ENCODE measurements at regions not wholly inside any gene's neighbourhood (a gene's known extent, or its start where the extent isn't known, plus 50 kb on each side); places are given as distances from the start of the nearest gene placed in this dataset.
"Not testable (repeated sequence)": the region's sequence is repeated elsewhere in the genome, so short reads cannot be mapped to it uniquely, and the experiment has no call there.

DNA sequence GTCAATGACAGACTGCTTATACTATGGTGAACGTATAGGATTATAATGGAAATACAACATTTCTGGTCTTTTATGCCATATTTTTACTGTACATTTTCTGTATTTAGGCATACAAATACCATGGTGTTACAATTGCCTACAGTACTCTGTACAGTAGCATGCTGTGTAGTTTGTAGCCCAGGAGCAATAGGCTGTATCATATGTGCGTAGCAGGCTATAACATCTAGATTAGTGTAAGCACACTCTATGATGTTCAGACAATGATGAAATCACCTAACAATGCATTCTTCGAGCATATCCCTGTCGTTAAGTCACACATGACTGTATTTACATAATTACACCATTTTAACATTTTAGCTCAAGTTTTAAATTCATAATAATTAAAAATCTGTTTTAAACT, 556.6 kb upstream of the ZNF804A start:
- H3K4me1 Mint-ChIP-seq = no peaks in the 10 kb centered on the region
- H3K4me3 Mint-ChIP-seq = no peak overlapping the region
- H3K27me3 Mint-ChIP-seq (ENCODE audit: low read depth) = no peaks in the 10 kb centered on the region
- H3K36me3 Mint-ChIP-seq (ENCODE audit: low read depth) = no peaks in the 10 kb centered on the region
- no peak overlapping the region for H3K27ac Mint-ChIP-seq
- TF ChIP-seq, protein P1, sequence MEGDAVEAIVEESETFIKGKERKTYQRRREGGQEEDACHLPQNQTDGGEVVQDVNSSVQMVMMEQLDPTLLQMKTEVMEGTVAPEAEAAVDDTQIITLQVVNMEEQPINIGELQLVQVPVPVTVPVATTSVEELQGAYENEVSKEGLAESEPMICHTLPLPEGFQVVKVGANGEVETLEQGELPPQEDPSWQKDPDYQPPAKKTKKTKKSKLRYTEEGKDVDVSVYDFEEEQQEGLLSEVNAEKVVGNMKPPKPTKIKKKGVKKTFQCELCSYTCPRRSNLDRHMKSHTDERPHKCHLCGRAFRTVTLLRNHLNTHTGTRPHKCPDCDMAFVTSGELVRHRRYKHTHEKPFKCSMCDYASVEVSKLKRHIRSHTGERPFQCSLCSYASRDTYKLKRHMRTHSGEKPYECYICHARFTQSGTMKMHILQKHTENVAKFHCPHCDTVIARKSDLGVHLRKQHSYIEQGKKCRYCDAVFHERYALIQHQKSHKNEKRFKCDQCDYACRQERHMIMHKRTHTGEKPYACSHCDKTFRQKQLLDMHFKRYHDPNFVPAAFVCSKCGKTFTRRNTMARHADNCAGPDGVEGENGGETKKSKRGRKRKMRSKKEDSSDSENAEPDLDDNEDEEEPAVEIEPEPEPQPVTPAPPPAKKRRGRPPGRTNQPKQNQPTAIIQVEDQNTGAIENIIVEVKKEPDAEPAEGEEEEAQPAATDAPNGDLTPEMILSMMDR (IDR thresholded peaks at IDR 0.05; ENCODE audit: unreplicated experiment in 3 of 3) = no peak
- no peaks in the 10 kb centered on the region for H3K9me3 Mint-ChIP-seq

DNA sequence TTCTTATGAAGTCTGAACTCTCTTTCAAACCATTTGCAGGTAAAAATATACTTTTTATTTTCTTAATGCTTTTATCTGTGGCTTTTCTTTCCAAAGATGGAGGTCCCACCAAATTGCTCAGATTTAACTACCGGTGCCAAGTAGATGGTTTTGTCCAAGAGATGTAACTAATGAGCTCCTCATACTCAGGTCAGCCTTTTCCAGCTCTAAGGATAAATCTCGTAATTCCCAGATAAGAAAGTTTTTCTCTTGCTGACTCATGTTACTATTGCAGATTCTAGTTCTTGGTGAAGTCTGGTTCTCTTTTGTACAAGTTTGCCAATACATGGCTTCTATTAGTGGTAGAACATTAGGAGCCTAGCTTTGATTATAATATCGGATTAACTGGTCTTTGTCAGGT, 550.8 kb upstream of the ZNF804A start:
- H3K4me3 Mint-ChIP-seq = no peak overlapping the region
- H3K36me3 Mint-ChIP-seq (ENCODE audit: low read depth) = no peaks in the 10 kb centered on the region
- H3K27ac Mint-ChIP-seq = no peak overlapping the region
- TF ChIP-seq, protein P1 (IDR thresholded peaks at IDR 0.05; ENCODE audit: unreplicated experiment in 3 of 3) = no peak
- H3K9me3 Mint-ChIP-seq = no peaks in the 10 kb centered on the region
- H3K4me1 Mint-ChIP-seq = no peaks in the 10 kb centered on the region
- no peaks in the 10 kb centered on the region for H3K27me3 Mint-ChIP-seq (ENCODE audit: low read depth)

DNA sequence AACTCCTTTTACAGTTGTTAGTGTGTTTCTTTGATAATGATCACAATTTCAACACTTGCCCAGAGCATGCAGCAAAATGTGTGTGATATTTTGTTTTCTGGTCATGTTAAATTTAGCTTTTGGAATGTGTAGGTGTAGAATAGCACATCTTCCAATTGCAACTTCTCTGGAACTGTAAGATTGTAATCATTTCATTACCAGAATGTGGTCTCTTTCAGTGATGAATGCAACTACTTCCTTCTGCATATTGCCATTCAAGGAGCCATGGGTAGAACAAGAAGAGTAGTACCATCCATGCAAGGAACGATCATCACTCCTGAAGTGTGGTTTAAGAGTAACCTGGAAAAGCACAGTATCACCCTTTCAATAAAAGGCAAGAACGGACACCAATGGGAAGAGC, 548.8 kb upstream of the ZNF804A start:
- Mint-ChIP-seq H3K27me3 (ENCODE audit: low read depth) (no peaks in the 10 kb centered on the region), H3K9me3 (no peaks in the 10 kb centered on the region), H3K4me3 (no peak overlapping the region), H3K4me1 (no peaks in the 10 kb centered on the region), H3K27ac (no peak overlapping the region), H3K36me3 (ENCODE audit: low read depth) (no peaks in the 10 kb centered on the region)
- TF ChIP-seq, protein P1 (IDR thresholded peaks at IDR 0.05; ENCODE audit: unreplicated experiment in 3 of 3) = no peak

DNA sequence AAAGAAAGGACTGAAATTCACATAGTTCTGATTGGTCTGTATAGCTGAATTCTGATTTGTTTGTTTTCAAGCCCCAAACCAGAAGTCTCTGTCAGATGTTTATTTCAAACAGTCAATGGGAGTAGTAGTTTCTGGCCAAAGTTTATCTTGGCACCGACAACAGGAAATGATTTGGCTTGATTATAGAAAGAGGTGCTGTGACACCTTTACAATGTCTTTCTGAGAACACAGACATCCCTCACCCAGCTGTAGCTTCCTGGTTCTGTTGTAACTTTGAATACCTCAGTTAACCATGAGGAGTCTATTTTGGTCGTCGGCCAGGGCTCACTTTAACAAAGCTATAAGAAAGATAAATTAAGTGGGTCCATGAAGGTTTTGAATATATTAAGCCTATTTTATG, 545.0 kb upstream of the ZNF804A start:
- H3K27ac Mint-ChIP-seq = no peak overlapping the region
- no peaks in the 10 kb centered on the region for H3K36me3 Mint-ChIP-seq (ENCODE audit: low read depth)
- no peaks in the 10 kb centered on the region for H3K4me1 Mint-ChIP-seq
- no peaks in the 10 kb centered on the region for H3K27me3 Mint-ChIP-seq (ENCODE audit: low read depth)
- H3K4me3 Mint-ChIP-seq = no peak overlapping the region
- TF ChIP-seq, protein P1 (IDR thresholded peaks at IDR 0.05; ENCODE audit: unreplicated experiment in 3 of 3) = no peak
- H3K9me3 Mint-ChIP-seq = no peaks in the 10 kb centered on the region

DNA sequence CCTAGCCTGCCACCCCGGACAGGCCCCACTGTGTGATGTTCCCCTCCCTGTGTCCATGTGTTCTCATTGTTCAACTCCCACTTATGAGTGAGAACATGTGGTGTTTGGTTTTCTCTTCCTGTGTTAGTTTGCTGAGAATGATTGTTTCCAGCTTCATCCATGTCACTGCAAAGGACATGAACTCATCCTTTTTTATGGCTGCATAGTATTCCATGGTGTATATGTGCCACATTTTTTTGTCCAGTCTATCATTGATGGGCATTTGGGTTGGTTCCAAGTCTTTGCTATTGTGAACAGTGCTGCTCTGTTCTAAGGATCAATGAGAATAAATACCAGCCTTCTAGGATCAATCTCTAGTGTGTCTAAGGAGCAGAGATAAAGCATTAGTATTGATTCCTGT, 543.9 kb upstream of the ZNF804A start:
- H3K4me3 Mint-ChIP-seq; H3K4me1 Mint-ChIP-seq; H3K27me3 Mint-ChIP-seq (ENCODE audit: low read depth); H3K36me3 Mint-ChIP-seq (ENCODE audit: low read depth); H3K27ac Mint-ChIP-seq; H3K9me3 Mint-ChIP-seq: not testable (repeated sequence)

DNA sequence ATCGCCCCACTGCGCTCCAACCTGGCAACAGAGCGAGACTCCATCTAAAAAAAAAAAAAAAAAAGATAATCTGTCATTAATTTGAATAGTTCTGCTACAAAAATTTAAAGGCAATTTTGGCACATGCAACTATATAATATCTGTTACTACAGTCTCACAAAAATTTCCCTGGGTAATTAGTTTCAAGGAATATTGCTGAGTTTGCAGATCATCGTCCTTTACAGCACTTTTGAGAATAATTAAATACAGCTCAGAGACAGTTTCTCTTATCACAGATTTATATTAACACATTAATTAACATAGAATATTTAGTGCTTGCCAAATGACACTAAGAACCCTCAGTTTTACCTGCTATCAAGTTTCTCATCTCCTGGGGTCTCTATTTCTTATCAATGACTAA, 540.4 kb upstream of the ZNF804A start:
- H3K4me3 Mint-ChIP-seq = no peak overlapping the region
- no peaks in the 10 kb centered on the region for H3K27me3 Mint-ChIP-seq (ENCODE audit: low read depth)
- no peaks in the 10 kb centered on the region for H3K9me3 Mint-ChIP-seq
- H3K4me1 Mint-ChIP-seq = no peaks in the 10 kb centered on the region
- TF ChIP-seq, protein P1 (IDR thresholded peaks at IDR 0.05; ENCODE audit: unreplicated experiment in 3 of 3) = no peak
- H3K27ac Mint-ChIP-seq = no peak overlapping the region
- H3K36me3 Mint-ChIP-seq (ENCODE audit: low read depth) = no peaks in the 10 kb centered on the region

DNA sequence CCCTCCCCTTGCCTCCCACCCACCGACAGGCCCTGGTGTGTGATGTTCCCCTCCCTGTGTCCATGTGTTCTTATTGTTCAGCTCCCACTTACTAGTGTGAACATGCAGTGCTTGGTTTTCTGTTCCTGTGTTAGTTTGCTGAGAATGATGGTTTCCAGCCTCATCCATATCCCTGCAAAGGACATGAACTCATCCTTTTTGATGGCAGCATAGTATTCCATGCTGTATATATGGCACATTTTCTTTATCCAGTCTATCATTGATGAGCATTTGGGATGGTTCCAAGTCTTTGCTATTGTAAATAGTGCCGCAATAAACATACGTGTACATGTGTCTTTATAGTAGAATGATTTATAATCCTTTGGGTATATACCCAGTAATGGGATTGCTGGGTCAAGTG, 538.1 kb upstream of the ZNF804A start:
- H3K9me3 Mint-ChIP-seq = not testable (repeated sequence)

More for the DNA sequence above, 538.1 kb upstream of the ZNF804A start:
- H3K27ac Mint-ChIP-seq; H3K4me1 Mint-ChIP-seq; H3K4me3 Mint-ChIP-seq; H3K36me3 Mint-ChIP-seq (ENCODE audit: low read depth); H3K27me3 Mint-ChIP-seq (ENCODE audit: low read depth): not testable (repeated sequence)

All from nephron (organoid).